ENCODE measurements at regions not wholly inside any gene's neighbourhood (a gene's known extent, or its start where the extent isn't known, plus 50 kb on each side); places are given as distances from the start of the nearest gene placed in this dataset.

GRCh38 chr1:36706416-36706815 is 223.7 kb upstream of the CSF3R start:
- DNase-seq: no peak
- Histone ChIP-seq H3K36me3 (no peaks in the 10 kb centered on the region), H3K4me1 (no peaks in the 10 kb centered on the region), H3K27ac (no peak overlapping the region), H3K9me3 (no peaks in the 10 kb centered on the region), H3K27me3 (peaks cover 0 to 81% of the 10 kb centered on the region in 2 donors), H3K4me3 (no peak overlapping the region)
- intact Hi-C loops (cut with DNase I): loop anchor here in 1 of 2 donors (10.0 kb wide), 1 partner anchor 728 kb away; no protein-coding TSS in a partner anchor
- TF ChIP-seq CTCF (IDR thresholded peaks at IDR 0.05): no peak
- no peak for ATAC-seq

DNA sequence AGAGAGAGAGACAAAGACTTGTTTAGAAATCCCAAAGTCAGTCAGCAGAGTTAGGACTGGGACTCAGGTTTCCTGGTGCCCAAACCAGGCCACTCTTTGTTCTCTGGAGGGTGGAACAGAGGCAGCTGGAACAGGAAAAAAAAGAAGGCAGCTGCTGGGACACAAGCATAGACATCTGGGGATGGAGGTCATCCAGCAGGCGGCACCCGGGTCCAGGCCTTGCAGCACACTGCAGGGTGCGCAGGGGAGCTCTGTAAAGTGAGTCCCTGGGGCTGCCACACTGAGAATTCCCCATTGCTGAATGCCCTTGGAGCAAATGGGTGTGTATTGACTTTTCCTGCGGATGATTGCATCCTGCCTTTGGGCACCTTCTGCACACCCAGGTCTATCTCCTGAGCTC is 222.9 kb upstream of the CSF3R start:
- Histone ChIP-seq H3K36me3 (no peaks in the 10 kb centered on the region), H3K4me3 (no peak overlapping the region), H3K9me3 (no peaks in the 10 kb centered on the region), H3K27me3 (peaks cover 0 to 73% of the 10 kb centered on the region in 2 donors), H3K27ac (no peak overlapping the region), H3K4me1 (no peaks in the 10 kb centered on the region)
- no peak for ATAC-seq
- TF ChIP-seq CTCF (IDR thresholded peaks at IDR 0.05): no peak
- intact Hi-C loops (cut with DNase I): loop anchor here in 1 of 2 donors (10.0 kb wide), 1 partner anchor 729 kb away; no protein-coding TSS in a partner anchor
- no peak for DNase-seq

DNA sequence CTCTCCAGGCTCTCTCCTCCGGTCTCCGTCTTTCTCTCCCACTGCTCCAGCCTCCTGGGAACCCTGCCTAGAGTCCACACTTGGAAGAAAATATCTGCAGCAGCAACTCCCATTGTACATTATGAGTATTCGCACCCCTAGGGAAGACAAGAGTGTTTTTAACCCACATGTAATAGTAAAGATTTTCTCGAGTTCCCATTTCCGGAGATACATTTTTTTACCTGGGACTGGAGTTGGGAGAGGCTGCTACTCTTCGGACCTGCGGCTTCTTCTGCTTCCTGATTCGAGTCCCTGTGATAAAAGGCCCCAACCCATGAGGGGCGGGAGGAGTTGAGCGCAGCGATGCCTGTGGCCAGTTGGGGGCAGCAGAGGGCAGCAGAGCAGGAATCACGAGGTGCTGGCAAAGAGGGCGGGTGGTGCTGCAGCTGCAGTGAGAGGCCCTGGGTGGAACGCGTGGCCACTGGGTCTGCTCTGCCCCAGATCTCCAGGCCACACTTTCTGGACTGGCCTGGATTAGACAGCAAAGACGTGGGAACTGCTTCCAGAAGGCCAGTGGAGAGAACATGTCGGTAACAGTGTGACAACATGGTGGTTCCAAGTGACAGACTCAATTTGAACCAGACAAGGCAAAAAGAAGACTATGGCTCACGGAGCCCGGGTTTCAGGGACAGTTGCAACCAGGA is 221.0 kb upstream of the CSF3R start:
- DNase-seq (peak; percentile 55 to 89 (median 69)), ATAC-seq (peak; percentile 99)
- intact Hi-C loops (cut with DNase I): loop anchor here in 1 of 2 donors (10.0 kb wide), 1 partner anchor 731 kb away; no protein-coding TSS in a partner anchor
- Histone ChIP-seq H3K9me3 (no peaks in the 10 kb centered on the region), H3K27ac (no peak overlapping the region), H3K27me3 (peaks cover 0 to 66% of the 10 kb centered on the region in 2 donors), H3K4me3 (no peak overlapping the region), H3K4me1 (no peaks in the 10 kb centered on the region), H3K36me3 (no peaks in the 10 kb centered on the region)
- TF ChIP-seq CTCF (IDR thresholded peaks at IDR 0.05): peak; percentile 82 to 88

DNA sequence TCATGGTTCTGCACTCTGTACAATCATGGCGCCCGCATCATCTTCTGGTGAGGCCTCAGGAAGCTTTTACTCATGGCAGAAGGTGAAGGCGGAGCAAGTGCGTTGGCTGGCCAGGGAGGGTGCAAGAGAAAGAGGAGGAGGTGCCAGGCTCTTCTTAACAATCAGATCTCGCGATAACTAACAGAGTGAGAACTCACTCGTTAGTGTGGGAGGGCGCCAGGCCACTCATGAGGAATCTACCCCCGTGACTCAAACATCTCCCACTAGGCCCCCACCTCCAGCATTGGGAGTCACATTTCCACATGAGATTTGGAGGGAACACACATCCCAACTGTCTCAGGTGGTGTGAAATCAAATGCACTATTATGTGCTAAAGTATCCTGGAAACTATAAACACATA is 220.2 kb upstream of the CSF3R start:
- H3K9me3 ChIP-seq: no peaks in the 10 kb centered on the region
- TF ChIP-seq CTCF (IDR thresholded peaks at IDR 0.05): no peak
- H3K27ac ChIP-seq: no peak overlapping the region
- H3K4me3 ChIP-seq: no peak overlapping the region
- peaks cover 0 to 68% of the 10 kb centered on the region in 2 donors for H3K27me3 ChIP-seq
- intact Hi-C loops (cut with DNase I): loop anchor here in 1 of 2 donors (10.0 kb wide), 1 partner anchor 732 kb away; no protein-coding TSS in a partner anchor
- H3K36me3 ChIP-seq: no peaks in the 10 kb centered on the region
- H3K4me1 ChIP-seq: no peaks in the 10 kb centered on the region
- DNase-seq (no peak), ATAC-seq (no peak)

- H3K4me3 ChIP-seq: no peak overlapping the region
- ATAC-seq (no peak), DNase-seq (no peak)
- TF ChIP-seq CTCF (IDR thresholded peaks at IDR 0.05): no peak
- H3K4me1 ChIP-seq: no peaks in the 10 kb centered on the region
- peaks cover 0 to 57% of the 10 kb centered on the region in 2 donors for H3K27me3 ChIP-seq
- H3K36me3 ChIP-seq: no peaks in the 10 kb centered on the region
- H3K9me3 ChIP-seq: no peaks in the 10 kb centered on the region
- intact Hi-C loops (cut with DNase I): no loop called here
- H3K27ac ChIP-seq: no peak overlapping the region
These were observed 216.6 kb upstream of the CSF3R start for GRCh38 chr1:36699113-36699911.

Data from left lung (tissue), 4 donors.